ENCODE measurements at regions not wholly inside any gene's neighbourhood (a gene's known extent, or its start where the extent isn't known, plus 50 kb on each side); places are given as distances from the start of the nearest gene placed in this dataset.

DNA sequence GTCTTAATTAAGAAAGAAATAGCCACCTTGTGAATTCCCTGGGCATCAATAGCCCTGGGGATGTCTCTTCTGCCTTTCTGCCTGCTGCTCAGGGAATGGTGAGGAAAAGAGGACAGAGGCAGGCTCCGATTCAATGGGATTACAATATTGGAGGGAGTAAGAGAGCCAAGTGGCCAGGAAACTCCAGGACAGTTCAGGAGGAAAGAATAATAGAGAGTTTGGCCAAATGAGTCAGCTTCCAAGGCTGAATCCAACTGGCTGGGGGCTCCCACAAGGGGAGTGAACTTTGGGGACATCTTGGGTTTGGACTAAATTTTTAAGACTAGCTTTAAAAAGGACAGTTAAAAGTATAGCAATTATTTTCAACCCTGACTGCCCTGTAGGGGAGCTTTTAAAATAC lies 235.8 kb upstream of the ASIC2 start:
- Mint-ChIP-seq H3K36me3 (ENCODE audit: low read depth) (no peaks in the 10 kb centered on the region), H3K4me1 (no peaks in the 10 kb centered on the region), H3K27me3 (no peaks in the 10 kb centered on the region), H3K4me3 (no peak overlapping the region), H3K9me3 (peaks cover 6% of the 10 kb centered on the region), H3K27ac (no peak overlapping the region)
- TF ChIP-seq, protein P1, sequence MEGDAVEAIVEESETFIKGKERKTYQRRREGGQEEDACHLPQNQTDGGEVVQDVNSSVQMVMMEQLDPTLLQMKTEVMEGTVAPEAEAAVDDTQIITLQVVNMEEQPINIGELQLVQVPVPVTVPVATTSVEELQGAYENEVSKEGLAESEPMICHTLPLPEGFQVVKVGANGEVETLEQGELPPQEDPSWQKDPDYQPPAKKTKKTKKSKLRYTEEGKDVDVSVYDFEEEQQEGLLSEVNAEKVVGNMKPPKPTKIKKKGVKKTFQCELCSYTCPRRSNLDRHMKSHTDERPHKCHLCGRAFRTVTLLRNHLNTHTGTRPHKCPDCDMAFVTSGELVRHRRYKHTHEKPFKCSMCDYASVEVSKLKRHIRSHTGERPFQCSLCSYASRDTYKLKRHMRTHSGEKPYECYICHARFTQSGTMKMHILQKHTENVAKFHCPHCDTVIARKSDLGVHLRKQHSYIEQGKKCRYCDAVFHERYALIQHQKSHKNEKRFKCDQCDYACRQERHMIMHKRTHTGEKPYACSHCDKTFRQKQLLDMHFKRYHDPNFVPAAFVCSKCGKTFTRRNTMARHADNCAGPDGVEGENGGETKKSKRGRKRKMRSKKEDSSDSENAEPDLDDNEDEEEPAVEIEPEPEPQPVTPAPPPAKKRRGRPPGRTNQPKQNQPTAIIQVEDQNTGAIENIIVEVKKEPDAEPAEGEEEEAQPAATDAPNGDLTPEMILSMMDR (IDR thresholded peaks at IDR 0.05) = no peak
- ATAC-seq (ENCODE audit: low read depth) (no peak), DNase-seq (no peak)
- intact Hi-C loops (cut with micrococcal nuclease) = no loop called here
- CTCF ChIA-PET = no interaction called here
- POLR2A ChIA-PET = no interaction called here

GRCh38 chr17:33529816-33530215 lies 236.7 kb upstream of the ASIC2 start:
- POLR2A ChIA-PET = no interaction called here
- no peaks in the 10 kb centered on the region for H3K27me3 Mint-ChIP-seq
- intact Hi-C loops (cut with micrococcal nuclease) = no loop called here
- H3K27ac Mint-ChIP-seq = no peak overlapping the region
- DNase-seq = no peak
- CTCF ChIA-PET = no interaction called here
- no peaks in the 10 kb centered on the region for H3K36me3 Mint-ChIP-seq (ENCODE audit: low read depth)
- ATAC-seq (ENCODE audit: low read depth) = no peak
- no peaks in the 10 kb centered on the region for H3K4me1 Mint-ChIP-seq
- H3K9me3 Mint-ChIP-seq = peaks cover 6% of the 10 kb centered on the region
- TF ChIP-seq, protein P1 (IDR thresholded peaks at IDR 0.05) = no peak
- no peak overlapping the region for H3K4me3 Mint-ChIP-seq

GRCh38 chr17:33531311-33531710 lies 238.2 kb upstream of the ASIC2 start:
- CTCF ChIA-PET = no interaction called here
- Mint-ChIP-seq H3K9me3 (peaks cover 6% of the 10 kb centered on the region), H3K27me3 (no peaks in the 10 kb centered on the region), H3K4me3 (no peak overlapping the region), H3K27ac (no peak overlapping the region), H3K4me1 (no peaks in the 10 kb centered on the region), H3K36me3 (ENCODE audit: low read depth) (no peaks in the 10 kb centered on the region)
- ATAC-seq (ENCODE audit: low read depth) (no peak), DNase-seq (no peak)
- intact Hi-C loops (cut with micrococcal nuclease) = no loop called here
- TF ChIP-seq, protein P1 (IDR thresholded peaks at IDR 0.05) = no peak
- POLR2A ChIA-PET = no interaction called here

DNA sequence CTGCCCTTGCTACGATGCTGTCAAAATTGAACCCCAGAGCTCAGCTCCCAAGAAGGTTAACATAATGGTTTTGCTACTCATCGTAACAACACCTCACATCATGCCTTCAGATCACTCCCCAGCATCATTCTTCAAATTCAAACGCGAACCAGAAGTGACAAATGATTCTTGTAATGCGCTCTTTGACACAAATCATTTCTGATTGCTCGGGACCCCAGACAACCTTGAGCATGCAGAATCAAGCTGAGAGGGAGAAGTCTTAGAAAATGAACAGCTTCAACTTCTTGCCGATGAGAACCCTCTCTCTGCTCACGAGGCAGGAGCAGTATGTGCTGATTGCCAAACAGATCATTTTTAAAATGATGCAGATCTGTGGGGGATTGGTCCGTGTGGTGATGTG lies 241.0 kb upstream of the ASIC2 start:
- no peaks in the 10 kb centered on the region for H3K9me3 Mint-ChIP-seq
- no peak overlapping the region for H3K27ac Mint-ChIP-seq
- TF ChIP-seq, protein P1 (IDR thresholded peaks at IDR 0.05) = no peak
- DNase-seq = no peak
- no peaks in the 10 kb centered on the region for H3K36me3 Mint-ChIP-seq (ENCODE audit: low read depth)
- peaks cover 2% of the 10 kb centered on the region for H3K27me3 Mint-ChIP-seq
- CTCF ChIA-PET = no interaction called here
- H3K4me1 Mint-ChIP-seq = no peaks in the 10 kb centered on the region
- H3K4me3 Mint-ChIP-seq = no peak overlapping the region
- POLR2A ChIA-PET = no interaction called here
- no peak for ATAC-seq (ENCODE audit: low read depth)
- intact Hi-C loops (cut with micrococcal nuclease) = no loop called here

GRCh38 chr17:33545124-33545523 lies 252.0 kb upstream of the ASIC2 start:
- H3K27me3 Mint-ChIP-seq = peaks cover 2% of the 10 kb centered on the region
- H3K27ac Mint-ChIP-seq = no peak overlapping the region
- POLR2A ChIA-PET = no interaction called here
- CTCF ChIA-PET = no interaction called here
- no peak overlapping the region for H3K4me3 Mint-ChIP-seq
- H3K36me3 Mint-ChIP-seq (ENCODE audit: low read depth) = no peaks in the 10 kb centered on the region
- DNase-seq (no peak), ATAC-seq (ENCODE audit: low read depth) (no peak)
- H3K9me3 Mint-ChIP-seq = no peaks in the 10 kb centered on the region
- H3K4me1 Mint-ChIP-seq = no peaks in the 10 kb centered on the region
- TF ChIP-seq, protein P1 (IDR thresholded peaks at IDR 0.05) = no peak
- intact Hi-C loops (cut with micrococcal nuclease) = no loop called here

Measured in activated B cell treated with CpG ODN at 0.5 μM for 24 hours (primary cell).